GM10248 (cell line): ENCODE measurements at regions not wholly inside any gene's neighbourhood (a gene's known extent, or its start where the extent isn't known, plus 50 kb on each side); places are given as distances from the start of the nearest gene placed in this dataset.

Source experiments
- CTCF ChIA-PET: fragments of 300-600 bp; sonication (Branson Sonifier 250); formaldehyde crosslinking; extraction: SDS; loops from one replicate; lab custom pipeline; 2021; ENCODE audit warnings: antibody characterized with exemption; lab: Yijun Ruan, JAX
- POLR2A ChIA-PET: fragments of 350-650 bp; sonication (Branson Sonifier 250); formaldehyde crosslinking; extraction: SDS; loops from one replicate; lab custom pipeline; 2020; ENCODE audit warnings: antibody characterized with exemption; lab: Yijun Ruan, JAX
- DNase-seq: peaks from one replicate; pipeline ENCODE4 v3.0.0; 2012; ENCODE audit errors: extremely low spot score
- CTCF ChIP-seq: IDR thresholded peaks from 2 replicates; pipeline ENCODE4 v1.5.1; 2012; ENCODE audit warnings: mild to moderate bottlenecking, low read depth; ENCODE audit errors: extremely low read depth, missing control alignments, control extremely low read depth

GRCh38 chr2:149849591-149849990, 262.0 kb upstream of the MMADHC start:
- DNase-seq: no peak
- TF ChIP-seq CTCF: no peak
- POLR2A ChIA-PET: no interaction called here
- CTCF ChIA-PET: interaction anchor here (1.3 kb wide), 1 partner anchor 538 kb away, joined by 3 read pairs; no protein-coding TSS in a partner anchor

- no peak for TF ChIP-seq CTCF
- DNase-seq: no peak
- POLR2A ChIA-PET: no interaction called here
- CTCF ChIA-PET: interaction anchor here (1.3 to 1.4 kb wide), 2 partner anchors 12 to 538 kb away, joined by 3 read pairs; no protein-coding TSS in a partner anchor
These were observed 261.6 kb upstream of the MMADHC start for GRCh38 chr2:149849136-149849535.

- ChIA-PET POLR2A (no interaction called here), CTCF (interaction anchor here (2.2 kb wide), 1 partner anchor 14 kb away, joined by 7 read pairs; no protein-coding TSS in a partner anchor)
- TF ChIP-seq CTCF: no peak
- DNase-seq: no peak
These were observed 253.8 kb upstream of the MMADHC start for GRCh38 chr2:149841396-149841795.

GRCh38 chr2:149832324-149832723, 244.7 kb upstream of the MMADHC start:
- no peak for TF ChIP-seq CTCF
- POLR2A ChIA-PET: no interaction called here
- CTCF ChIA-PET: no interaction called here
- DNase-seq: no peak

GRCh38 chr2:149828520-149829210, 241.1 kb upstream of the MMADHC start:
- CTCF ChIA-PET: no interaction called here
- no peak for TF ChIP-seq CTCF
- POLR2A ChIA-PET: no interaction called here
- DNase-seq: no peak

- CTCF ChIA-PET: interaction anchor here (1.1 to 1.5 kb wide), 4 partner anchors 8 to 277 kb away, joined by 3 to 7 read pairs (median 4); no protein-coding TSS in a partner anchor
- no peak for DNase-seq
- POLR2A ChIA-PET: no interaction called here
- TF ChIP-seq CTCF: no peak
These were observed 240.1 kb upstream of the MMADHC start for GRCh38 chr2:149827585-149828126.
